ENCODE measurements at regions not wholly inside any gene's neighbourhood (a gene's known extent, or its start where the extent isn't known, plus 50 kb on each side); places are given as distances from the start of the nearest gene placed in this dataset.

DNA sequence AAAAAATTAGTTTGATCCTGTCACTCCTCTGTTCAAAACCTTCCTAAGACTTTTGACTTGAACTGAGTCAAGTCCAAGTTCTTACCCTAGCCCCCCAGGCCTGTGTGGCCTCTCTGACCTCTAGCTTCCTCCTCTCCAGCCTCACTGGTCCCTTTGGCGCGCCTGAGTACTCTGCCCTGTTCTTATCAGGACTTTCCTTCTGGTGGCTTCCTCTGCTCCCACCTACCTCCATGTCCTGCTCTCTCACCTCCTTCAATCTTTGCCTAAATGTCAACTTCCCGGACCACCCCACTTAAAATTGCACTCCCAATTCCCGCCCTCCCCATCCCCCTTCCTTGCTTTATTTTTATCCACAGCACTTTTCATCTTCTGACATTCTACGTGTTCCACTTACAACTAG is 526.1 kb upstream of the KLF4 start:
- no peak for DNase-seq

- DNase-seq = no peak
Observed at GRCh38 chr9:108014353-108014752, 524.8 kb upstream of the KLF4 start.

GRCh38 chr9:108012886-108013665 is 523.5 kb upstream of the KLF4 start:
- DNase-seq = no peak

DNA sequence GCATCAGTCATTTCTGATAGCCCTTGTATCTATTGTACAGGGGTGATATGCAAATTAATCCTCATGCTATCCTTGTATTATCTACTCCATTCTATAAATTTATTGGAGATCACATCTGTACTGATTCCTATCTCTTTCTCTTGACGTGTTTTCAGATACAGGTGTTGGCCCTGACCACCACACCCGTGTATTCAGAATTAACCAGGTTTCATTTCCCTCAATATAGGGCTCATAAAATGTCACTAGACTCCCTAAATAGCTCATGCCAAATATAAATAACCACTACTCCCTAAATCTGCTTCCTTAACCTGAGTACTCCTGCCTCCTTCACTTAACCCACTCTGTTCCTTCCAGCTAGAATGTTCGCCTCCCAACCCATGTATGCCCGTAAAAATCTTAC is 522.8 kb upstream of the KLF4 start:
- DNase-seq = no peak

DNA sequence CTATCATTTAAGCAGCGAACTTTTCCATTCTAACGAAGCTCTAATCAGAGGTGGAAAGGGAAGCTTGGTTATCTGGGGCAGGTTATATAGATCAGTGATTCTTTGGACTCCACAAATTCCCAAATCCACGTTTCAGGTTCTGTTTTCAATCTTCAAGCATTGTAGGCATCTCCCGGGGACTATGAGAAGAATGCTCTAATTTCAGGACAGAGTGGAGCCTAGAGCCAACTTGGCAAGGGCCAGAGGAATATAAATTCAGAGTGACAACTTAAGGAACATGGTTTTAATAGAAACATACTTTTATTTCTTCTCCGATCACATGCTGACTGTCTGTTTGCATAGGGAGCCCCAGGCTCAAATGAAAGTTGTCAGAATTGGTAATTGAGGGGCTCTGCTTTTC is 514.0 kb upstream of the KLF4 start:
- no peak for DNase-seq

GRCh38 chr9:108002371-108002956 is 512.9 kb upstream of the KLF4 start:
- DNase-seq = no peak

GRCh38 chr9:108001237-108001636 is 511.7 kb upstream of the KLF4 start:
- no peak for DNase-seq

- DNase-seq = no peak
Observed at GRCh38 chr9:107999890-108000289, 510.3 kb upstream of the KLF4 start.

DNA sequence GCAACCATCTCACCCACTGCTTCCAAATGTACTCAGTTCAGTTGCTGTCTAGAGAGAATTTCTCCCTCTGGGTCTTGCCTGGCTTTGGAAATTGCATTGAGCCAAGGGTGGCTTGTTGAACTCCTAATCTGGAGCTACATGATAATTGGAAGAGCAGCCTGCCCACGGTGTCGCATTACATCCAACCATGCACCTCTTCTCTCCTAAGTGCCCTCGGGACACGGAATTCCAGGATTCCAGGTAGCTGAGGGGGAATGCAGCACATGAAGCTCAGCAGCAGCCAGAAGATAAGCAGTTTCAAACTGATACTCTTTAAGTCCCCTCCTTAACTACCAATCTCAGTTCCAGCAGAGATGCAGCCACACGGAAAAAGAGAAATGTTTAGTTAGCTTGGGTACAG is 509.4 kb upstream of the KLF4 start:
- DNase-seq = no peak

- no peak for DNase-seq
Observed at GRCh38 chr9:107994648-107995047, 505.1 kb upstream of the KLF4 start.

GRCh38 chr9:107992271-107992670 is 502.7 kb upstream of the KLF4 start:
- no peak for DNase-seq

- no peak for DNase-seq
Observed at GRCh38 chr9:107991581-107991980, 502.0 kb upstream of the KLF4 start.

- no peak for DNase-seq
Observed at GRCh38 chr9:107989544-107989943, 500.0 kb upstream of the KLF4 start.

DNA sequence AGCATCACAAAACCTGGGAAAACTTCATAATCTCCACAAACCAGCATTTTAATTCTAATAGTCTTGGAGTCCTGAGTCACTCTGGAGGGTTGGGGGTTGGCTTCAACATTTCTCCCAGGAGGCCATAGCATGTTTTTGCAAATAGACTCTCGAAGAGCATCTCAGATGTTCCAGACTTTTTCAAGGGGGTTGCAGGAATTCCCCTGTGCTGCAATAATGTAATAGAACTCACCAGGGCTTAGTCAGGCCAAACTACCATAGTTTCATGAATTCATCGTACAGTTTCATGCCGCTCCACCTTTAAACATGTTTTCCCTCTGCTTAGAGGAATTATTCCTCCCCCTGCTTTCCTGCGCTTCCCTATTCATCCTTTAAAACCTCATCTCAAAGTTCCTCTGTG is 499.5 kb upstream of the KLF4 start:
- DNase-seq = no peak

GRCh38 chr9:107984956-107985355 is 495.4 kb upstream of the KLF4 start:
- DNase-seq = no peak

- DNase-seq = no peak
Observed at GRCh38 chr9:107983762-107984161, 494.2 kb upstream of the KLF4 start.

DNA sequence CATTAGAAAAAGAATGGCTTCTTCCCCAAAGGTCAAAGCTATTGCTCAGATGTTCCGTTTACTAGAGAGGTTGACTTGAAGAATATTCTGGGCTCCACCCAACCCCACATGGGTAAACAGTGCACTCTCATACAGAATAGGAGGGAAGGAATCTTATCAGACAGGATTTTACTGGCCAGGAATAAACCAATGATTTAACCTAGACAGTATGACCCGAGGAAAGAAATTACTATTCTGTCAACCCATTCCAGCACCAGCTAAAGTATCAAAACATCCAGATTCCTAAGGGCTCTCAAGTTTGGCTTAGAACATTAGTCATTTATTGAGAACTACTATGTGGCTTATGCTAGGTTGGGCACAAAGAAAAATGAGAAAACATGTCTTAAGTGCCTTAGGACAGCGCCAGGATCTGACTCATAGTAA is 493.6 kb upstream of the KLF4 start:
- peak; percentile 45 for DNase-seq

DNA sequence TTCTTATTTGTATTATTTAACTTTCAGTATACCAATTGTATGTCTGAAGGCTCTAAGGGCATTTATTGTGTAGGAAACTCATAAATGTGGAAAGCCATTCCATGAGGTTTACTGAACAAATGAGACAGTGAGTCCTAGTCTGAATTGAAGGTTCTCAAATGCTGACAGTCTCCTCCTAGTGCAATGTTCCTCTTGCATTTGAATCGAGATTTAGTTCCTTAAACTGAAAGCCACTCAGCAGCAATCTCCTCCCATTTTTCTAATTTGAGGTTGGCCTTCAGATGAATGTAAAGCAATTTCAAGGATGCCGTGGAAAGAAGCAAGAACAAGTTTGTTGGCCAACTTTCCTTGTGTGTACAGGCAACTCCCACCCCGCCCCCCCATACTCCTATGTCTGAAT is 493.2 kb upstream of the KLF4 start:
- DNase-seq = no peak

DNA sequence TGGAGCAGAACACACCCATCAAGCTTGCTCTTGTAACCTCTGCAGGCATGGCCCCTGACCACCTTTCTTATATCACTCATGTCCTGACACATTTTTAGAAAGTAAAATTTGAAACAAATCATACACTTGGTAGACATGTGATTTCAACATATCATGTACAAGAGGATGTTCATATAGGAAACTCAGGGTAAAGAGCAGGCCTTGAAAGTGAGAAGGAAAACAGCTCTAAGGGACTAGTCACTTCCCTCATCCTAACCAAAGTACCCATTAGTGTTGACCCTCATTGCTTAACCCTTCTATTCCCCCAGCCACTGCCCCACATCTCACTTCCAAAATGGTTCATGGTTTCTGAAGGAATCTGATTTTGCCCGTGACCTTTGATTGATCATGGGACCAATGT is 492.4 kb upstream of the KLF4 start:
- no peak for DNase-seq

GRCh38 chr9:107980984-107981383 is 491.4 kb upstream of the KLF4 start:
- DNase-seq = no peak

DNA sequence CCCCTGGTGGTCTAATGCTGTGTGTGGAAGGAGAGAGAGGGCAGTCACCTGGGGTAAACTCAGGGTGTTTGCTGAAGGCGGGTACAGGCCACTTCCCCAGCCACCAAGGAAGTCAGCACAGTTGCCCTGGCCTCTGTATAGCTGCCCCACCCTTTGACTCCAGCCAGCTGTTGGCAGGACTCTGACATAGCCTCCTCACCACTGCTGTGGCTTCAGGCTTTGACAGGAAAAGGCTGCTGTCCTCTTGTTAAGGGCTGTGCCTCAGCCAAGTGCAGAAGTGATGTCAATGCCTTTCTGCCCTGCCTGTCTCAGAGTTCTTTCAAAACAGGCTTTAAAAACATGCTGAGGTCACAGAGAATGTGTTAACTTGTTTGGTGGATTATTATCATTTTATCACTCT is 487.2 kb upstream of the KLF4 start:
- DNase-seq = no peak

GRCh38 chr9:107975426-107976010 is 485.9 kb upstream of the KLF4 start:
- DNase-seq = no peak

GRCh38 chr9:107973451-107973850 is 483.9 kb upstream of the KLF4 start:
- DNase-seq = no peak

DNA sequence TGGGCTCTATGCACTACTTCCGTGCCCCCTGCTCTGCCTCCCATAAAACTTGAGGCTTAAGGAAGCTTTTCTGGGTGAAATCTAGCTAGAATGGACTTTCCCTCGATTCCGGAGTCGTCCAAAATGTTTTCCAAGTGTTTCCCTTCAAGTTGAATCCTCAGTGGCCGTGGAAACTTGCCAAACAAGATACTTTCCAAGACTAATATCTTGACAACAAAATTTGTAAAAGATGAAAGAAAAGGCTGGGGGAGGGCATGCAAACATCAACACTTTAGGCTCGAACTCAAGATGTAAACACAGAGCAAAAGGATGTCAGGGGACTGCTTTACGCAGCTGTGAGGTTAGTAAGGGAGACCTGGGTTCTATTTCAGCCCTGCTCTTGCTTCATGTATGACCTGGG is 482.8 kb upstream of the KLF4 start:
- no peak for DNase-seq

- no peak for DNase-seq
Observed at GRCh38 chr9:107971241-107971640, 481.7 kb upstream of the KLF4 start.

Data from EL (cell line).